B cell (primary cell): ENCODE measurements at regions not wholly inside any gene's neighbourhood (a gene's known extent, or its start where the extent isn't known, plus 50 kb on each side); places are given as distances from the start of the nearest gene placed in this dataset.

Experiments used
- EZH2 ChIP-seq: IDR thresholded peaks from 2 replicates; pipeline ENCODE4 v1.6.1; 2012; ENCODE audit warnings: borderline replicate concordance, low read depth, mild to moderate bottlenecking, moderate library complexity, low read length; ENCODE audit not compliant: insufficient read depth, poor library complexity, severe bottlenecking
- TF ChIP-seq, protein P1 (sequence below): fragments of 200-600 bp; IDR thresholded peaks from one replicate; pipeline ENCODE4 v1.8.0; 2022; ENCODE audit warnings: antibody characterized with exemption, mild to moderate bottlenecking

DNA sequence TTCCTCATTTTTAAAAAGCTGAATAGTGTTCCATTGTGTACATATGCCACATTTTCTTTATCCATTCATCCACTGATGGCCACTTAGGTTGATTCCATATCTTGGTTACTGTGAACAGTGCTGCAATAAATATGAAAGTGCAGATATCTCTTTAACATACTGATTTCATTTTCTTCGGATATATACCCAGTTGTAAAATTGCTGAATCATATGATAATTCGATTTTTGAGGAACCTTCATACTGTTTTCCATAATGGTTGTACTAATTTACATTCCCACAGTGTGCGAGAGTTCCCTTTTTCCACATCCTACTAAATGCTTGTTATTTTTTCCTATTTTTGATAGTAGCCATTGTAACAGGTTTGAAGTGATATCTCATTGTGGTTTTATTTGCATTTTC, 263.2 kb downstream of the STK31 start:
- TF ChIP-seq, protein P1, sequence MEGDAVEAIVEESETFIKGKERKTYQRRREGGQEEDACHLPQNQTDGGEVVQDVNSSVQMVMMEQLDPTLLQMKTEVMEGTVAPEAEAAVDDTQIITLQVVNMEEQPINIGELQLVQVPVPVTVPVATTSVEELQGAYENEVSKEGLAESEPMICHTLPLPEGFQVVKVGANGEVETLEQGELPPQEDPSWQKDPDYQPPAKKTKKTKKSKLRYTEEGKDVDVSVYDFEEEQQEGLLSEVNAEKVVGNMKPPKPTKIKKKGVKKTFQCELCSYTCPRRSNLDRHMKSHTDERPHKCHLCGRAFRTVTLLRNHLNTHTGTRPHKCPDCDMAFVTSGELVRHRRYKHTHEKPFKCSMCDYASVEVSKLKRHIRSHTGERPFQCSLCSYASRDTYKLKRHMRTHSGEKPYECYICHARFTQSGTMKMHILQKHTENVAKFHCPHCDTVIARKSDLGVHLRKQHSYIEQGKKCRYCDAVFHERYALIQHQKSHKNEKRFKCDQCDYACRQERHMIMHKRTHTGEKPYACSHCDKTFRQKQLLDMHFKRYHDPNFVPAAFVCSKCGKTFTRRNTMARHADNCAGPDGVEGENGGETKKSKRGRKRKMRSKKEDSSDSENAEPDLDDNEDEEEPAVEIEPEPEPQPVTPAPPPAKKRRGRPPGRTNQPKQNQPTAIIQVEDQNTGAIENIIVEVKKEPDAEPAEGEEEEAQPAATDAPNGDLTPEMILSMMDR, result no peak
- no peak for TF ChIP-seq EZH2
